Osteocyte (in vitro differentiated cells): ENCODE measurements at regions not wholly inside any gene's neighbourhood (a gene's known extent, or its start where the extent isn't known, plus 50 kb on each side); places are given as distances from the start of the nearest gene placed in this dataset.

Experiments
- DNase-seq: peaks from one replicate; pipeline ENCODE4 v3.0.0; 2021; ENCODE audit warnings: mixed read lengths; ENCODE audit not compliant: unreplicated experiment; ENCODE audit errors: extremely low spot score
- H3K27ac Mint-ChIP-seq: one replicate; pipeline ENCODE4 v1.8.0; 2021; ENCODE audit warnings: mild to moderate bottlenecking, mixed read lengths; ENCODE audit not compliant: unreplicated experiment
- H3K27me3 Mint-ChIP-seq: one replicate; pipeline ENCODE4 v1.8.0; 2021; ENCODE audit warnings: mixed read lengths; ENCODE audit not compliant: unreplicated experiment
- H3K36me3 Mint-ChIP-seq: one replicate; pipeline ENCODE4 v1.8.0; 2021; ENCODE audit warnings: mixed read lengths; ENCODE audit not compliant: unreplicated experiment
- H3K4me1 Mint-ChIP-seq: one replicate; pipeline ENCODE4 v1.8.0; 2021; ENCODE audit warnings: mixed read lengths; ENCODE audit not compliant: unreplicated experiment
- H3K4me3 Mint-ChIP-seq: one replicate; pipeline ENCODE4 v1.8.0; 2021; ENCODE audit warnings: mild to moderate bottlenecking, moderate library complexity, mixed read lengths; ENCODE audit not compliant: unreplicated experiment
- H3K9me3 Mint-ChIP-seq: one replicate; pipeline ENCODE4 v1.8.0; 2021; ENCODE audit warnings: mixed read lengths; ENCODE audit not compliant: unreplicated experiment
- TF ChIP-seq, protein P1 (sequence below): fragments of 200-600 bp; sonication (generic); IDR thresholded peaks from 2 replicates; pipeline ENCODE4 v1.5.0; 2021; ENCODE audit warnings: antibody characterized with exemption, mild to moderate bottlenecking, moderate library complexity

DNA sequence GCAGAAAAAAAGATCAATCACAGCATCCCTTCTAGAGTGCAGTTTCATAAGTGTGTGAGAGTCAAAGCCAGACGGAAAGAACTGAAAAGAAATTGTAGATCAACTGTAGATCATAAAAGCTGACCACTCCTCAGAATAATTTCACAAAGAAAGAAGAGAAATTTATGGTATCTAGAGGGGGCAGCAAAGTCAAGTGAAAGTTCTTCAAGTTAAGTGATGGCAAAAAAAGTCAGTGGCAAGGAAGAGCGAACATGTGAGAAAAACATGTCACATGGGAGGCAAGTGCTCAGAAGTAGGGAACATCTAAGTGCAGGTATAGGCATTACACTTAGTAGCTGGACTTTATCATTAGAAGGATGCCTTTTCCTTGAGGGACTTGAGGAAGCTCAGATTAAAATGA lies 245.1 kb upstream of the ISL1 start:
- H3K36me3 Mint-ChIP-seq: no peaks in the 10 kb centered on the region
- H3K9me3 Mint-ChIP-seq: peaks cover 26% of the 10 kb centered on the region
- TF ChIP-seq, protein P1, sequence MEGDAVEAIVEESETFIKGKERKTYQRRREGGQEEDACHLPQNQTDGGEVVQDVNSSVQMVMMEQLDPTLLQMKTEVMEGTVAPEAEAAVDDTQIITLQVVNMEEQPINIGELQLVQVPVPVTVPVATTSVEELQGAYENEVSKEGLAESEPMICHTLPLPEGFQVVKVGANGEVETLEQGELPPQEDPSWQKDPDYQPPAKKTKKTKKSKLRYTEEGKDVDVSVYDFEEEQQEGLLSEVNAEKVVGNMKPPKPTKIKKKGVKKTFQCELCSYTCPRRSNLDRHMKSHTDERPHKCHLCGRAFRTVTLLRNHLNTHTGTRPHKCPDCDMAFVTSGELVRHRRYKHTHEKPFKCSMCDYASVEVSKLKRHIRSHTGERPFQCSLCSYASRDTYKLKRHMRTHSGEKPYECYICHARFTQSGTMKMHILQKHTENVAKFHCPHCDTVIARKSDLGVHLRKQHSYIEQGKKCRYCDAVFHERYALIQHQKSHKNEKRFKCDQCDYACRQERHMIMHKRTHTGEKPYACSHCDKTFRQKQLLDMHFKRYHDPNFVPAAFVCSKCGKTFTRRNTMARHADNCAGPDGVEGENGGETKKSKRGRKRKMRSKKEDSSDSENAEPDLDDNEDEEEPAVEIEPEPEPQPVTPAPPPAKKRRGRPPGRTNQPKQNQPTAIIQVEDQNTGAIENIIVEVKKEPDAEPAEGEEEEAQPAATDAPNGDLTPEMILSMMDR: no peak
- H3K4me3 Mint-ChIP-seq: no peak overlapping the region
- H3K27me3 Mint-ChIP-seq: no peaks in the 10 kb centered on the region
- H3K27ac Mint-ChIP-seq: no peak overlapping the region
- H3K4me1 Mint-ChIP-seq: no peaks in the 10 kb centered on the region
- no peak for DNase-seq

DNA sequence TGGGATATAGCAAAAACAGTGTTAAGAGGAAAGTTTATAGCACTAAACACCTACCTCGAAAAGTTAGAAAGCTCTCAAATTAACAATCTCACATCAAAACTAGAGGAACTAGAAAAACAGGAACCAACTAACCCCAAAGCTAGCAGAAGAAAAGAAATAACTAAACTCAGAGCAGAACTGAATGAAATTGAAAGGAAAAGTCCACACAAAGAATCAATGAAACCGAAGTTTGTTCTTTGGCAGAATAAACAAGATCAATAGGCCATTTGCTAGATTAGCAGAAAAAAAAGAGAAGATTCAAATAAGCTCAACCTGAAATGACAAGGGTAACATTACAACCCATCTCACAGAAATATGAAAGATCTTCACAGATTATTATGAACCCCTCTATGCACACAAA lies 234.8 kb upstream of the ISL1 start:
- Mint-ChIP-seq H3K9me3 (peaks cover 36% of the 10 kb centered on the region), H3K27me3 (no peaks in the 10 kb centered on the region), H3K27ac (no peak overlapping the region), H3K4me1 (no peaks in the 10 kb centered on the region), H3K36me3 (no peaks in the 10 kb centered on the region), H3K4me3 (no peak overlapping the region)
- DNase-seq: no peak
- TF ChIP-seq, protein P1: no peak

GRCh38 chr5:51156222-51156621 lies 227.0 kb upstream of the ISL1 start:
- Mint-ChIP-seq H3K36me3 (no peaks in the 10 kb centered on the region), H3K27me3 (no peaks in the 10 kb centered on the region), H3K4me1 (no peaks in the 10 kb centered on the region), H3K4me3 (no peak overlapping the region), H3K9me3 (peaks cover 12% of the 10 kb centered on the region), H3K27ac (no peak overlapping the region)
- no peak for DNase-seq
- TF ChIP-seq, protein P1: no peak

GRCh38 chr5:51156838-51157237 lies 226.4 kb upstream of the ISL1 start:
- H3K27ac Mint-ChIP-seq: no peak overlapping the region
- no peaks in the 10 kb centered on the region for H3K36me3 Mint-ChIP-seq
- peaks cover 11% of the 10 kb centered on the region for H3K9me3 Mint-ChIP-seq
- H3K4me3 Mint-ChIP-seq: no peak overlapping the region
- no peak for DNase-seq
- no peaks in the 10 kb centered on the region for H3K4me1 Mint-ChIP-seq
- TF ChIP-seq, protein P1: no peak
- no peaks in the 10 kb centered on the region for H3K27me3 Mint-ChIP-seq

GRCh38 chr5:51159164-51159563 lies 224.1 kb upstream of the ISL1 start:
- no peaks in the 10 kb centered on the region for H3K36me3 Mint-ChIP-seq
- H3K27me3 Mint-ChIP-seq: no peaks in the 10 kb centered on the region
- H3K4me1 Mint-ChIP-seq: no peaks in the 10 kb centered on the region
- TF ChIP-seq, protein P1: no peak
- no peak for DNase-seq
- H3K4me3 Mint-ChIP-seq: no peak overlapping the region
- peaks cover 21% of the 10 kb centered on the region for H3K9me3 Mint-ChIP-seq
- no peak overlapping the region for H3K27ac Mint-ChIP-seq
